ENCODE measurements at regions not wholly inside any gene's neighbourhood (a gene's known extent, or its start where the extent isn't known, plus 50 kb on each side); places are given as distances from the start of the nearest gene placed in this dataset.
"Not testable (repeated sequence)": the region's sequence is repeated elsewhere in the genome, so short reads cannot be mapped to it uniquely, and the experiment has no call there.

DNA sequence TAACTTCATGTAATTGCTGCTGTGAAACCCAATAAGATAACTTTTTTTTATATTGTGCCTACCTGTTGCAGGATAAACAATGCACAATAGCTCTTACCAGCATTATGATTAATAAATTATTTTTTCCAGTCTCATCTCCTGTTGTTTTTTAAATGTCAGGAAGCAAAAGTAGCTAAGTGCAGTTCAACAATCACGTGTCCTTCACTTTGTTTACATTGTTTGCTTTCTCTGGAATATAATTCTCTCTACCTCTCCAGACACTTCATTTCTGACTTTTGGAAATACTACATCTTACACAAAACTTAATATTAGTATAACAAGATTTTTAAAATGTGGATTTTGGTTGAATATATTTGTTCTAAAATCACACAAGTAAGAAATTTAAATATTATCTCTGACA is 1359.4 kb downstream of the SLITRK1 start:
- TF ChIP-seq, protein P1, sequence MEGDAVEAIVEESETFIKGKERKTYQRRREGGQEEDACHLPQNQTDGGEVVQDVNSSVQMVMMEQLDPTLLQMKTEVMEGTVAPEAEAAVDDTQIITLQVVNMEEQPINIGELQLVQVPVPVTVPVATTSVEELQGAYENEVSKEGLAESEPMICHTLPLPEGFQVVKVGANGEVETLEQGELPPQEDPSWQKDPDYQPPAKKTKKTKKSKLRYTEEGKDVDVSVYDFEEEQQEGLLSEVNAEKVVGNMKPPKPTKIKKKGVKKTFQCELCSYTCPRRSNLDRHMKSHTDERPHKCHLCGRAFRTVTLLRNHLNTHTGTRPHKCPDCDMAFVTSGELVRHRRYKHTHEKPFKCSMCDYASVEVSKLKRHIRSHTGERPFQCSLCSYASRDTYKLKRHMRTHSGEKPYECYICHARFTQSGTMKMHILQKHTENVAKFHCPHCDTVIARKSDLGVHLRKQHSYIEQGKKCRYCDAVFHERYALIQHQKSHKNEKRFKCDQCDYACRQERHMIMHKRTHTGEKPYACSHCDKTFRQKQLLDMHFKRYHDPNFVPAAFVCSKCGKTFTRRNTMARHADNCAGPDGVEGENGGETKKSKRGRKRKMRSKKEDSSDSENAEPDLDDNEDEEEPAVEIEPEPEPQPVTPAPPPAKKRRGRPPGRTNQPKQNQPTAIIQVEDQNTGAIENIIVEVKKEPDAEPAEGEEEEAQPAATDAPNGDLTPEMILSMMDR (IDR thresholded peaks at IDR 0.05; ENCODE audit: insufficient read depth, low read length, poor library complexity, severe bottlenecking): no peak
- Histone ChIP-seq H3K27me3 (ENCODE audit: control insufficient read depth, insufficient read depth, low read length) (no peaks in the 10 kb centered on the region), H3K36me3 (ENCODE audit: control insufficient read depth, insufficient read depth, low read length) (no peaks in the 10 kb centered on the region), H3K4me3 (ENCODE audit: low read depth, low read length) (no peak overlapping the region)
- DNase-seq (ENCODE audit: low read depth): no peak

DNA sequence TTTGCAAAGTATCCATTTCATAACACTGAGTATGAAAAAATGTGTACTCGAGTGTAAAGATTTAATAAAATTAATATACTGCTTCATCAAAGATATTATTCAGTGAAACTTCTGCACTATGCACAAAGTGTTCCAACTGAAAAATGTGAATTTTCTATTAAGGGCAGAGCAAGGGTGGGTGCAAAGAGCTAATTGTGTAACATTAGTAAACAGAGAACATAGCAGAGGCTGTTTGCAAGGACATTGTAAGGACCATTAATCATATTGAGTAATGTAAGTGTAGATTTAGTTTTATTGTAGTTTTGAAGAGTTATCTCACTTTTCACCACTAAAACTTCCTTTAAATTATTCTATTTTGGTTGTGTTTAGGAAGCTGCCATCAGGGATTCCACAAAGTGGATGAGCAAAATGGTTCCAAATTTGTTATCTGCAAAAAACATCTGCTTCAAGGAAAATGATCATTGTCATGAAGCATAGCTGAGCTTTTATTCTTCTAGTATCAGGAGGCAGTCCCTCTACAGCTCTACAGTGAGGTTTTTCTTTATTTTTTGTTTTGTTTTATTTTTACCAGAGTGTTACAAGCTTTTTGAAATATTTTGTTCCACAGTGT is 1375.4 kb downstream of the SLITRK1 start:
- Histone ChIP-seq H3K4me3 (ENCODE audit: low read depth, low read length) (no peak overlapping the region), H3K36me3 (ENCODE audit: control insufficient read depth, insufficient read depth, low read length) (no peaks in the 10 kb centered on the region), H3K27me3 (ENCODE audit: control insufficient read depth, insufficient read depth, low read length) (no peaks in the 10 kb centered on the region)
- TF ChIP-seq, protein P1 (IDR thresholded peaks at IDR 0.05; ENCODE audit: insufficient read depth, low read length, poor library complexity, severe bottlenecking): no peak
- DNase-seq (ENCODE audit: low read depth): no peak

DNA sequence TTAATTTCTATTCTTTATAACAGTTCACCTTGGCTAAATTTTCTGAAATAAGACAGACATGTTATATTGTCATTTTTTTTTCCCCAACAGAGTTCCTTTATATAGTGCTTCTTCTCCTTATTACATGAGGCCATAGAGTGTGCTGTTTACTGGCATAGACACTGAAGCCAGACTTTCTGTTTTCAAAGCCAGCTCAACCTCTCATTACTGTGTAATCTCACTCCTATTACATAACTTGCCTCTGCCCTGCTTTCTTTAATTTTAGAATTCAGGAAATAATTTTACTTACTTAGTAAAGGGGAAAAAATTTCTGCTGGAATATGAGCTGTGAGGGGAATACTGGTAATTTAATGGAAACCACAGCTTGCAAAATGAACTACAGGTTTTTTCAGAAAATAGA is 1380.4 kb downstream of the SLITRK1 start:
- H3K27me3 ChIP-seq (ENCODE audit: control insufficient read depth, insufficient read depth, low read length): no peaks in the 10 kb centered on the region
- no peak for DNase-seq (ENCODE audit: low read depth)
- TF ChIP-seq, protein P1 (IDR thresholded peaks at IDR 0.05; ENCODE audit: insufficient read depth, low read length, poor library complexity, severe bottlenecking): no peak
- H3K4me3 ChIP-seq (ENCODE audit: low read depth, low read length): no peak overlapping the region
- no peaks in the 10 kb centered on the region for H3K36me3 ChIP-seq (ENCODE audit: control insufficient read depth, insufficient read depth, low read length)

DNA sequence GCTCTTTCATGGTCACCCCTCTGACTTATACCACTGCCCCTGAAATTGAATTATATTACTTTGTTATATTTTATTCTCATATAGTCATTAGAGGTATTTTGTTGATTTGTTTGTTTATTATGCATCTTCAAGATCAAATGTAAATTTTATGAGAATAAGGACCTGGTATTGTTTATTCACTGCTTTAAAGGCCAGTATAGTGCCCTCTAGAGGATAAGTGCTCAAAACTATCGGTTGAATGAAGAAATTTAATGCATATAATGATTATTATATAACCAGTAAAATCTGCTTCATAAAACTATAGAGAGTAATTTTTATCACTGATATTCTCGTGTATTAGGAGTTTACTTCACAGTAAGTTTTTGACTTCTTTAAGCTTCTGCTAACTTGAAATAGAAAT is 1401.9 kb downstream of the SLITRK1 start:
- TF ChIP-seq, protein P1 (IDR thresholded peaks at IDR 0.05; ENCODE audit: insufficient read depth, low read length, poor library complexity, severe bottlenecking): peak; percentile 34
- no peak overlapping the region for H3K4me3 ChIP-seq (ENCODE audit: low read depth, low read length)
- no peaks in the 10 kb centered on the region for H3K27me3 ChIP-seq (ENCODE audit: control insufficient read depth, insufficient read depth, low read length)
- H3K36me3 ChIP-seq (ENCODE audit: control insufficient read depth, insufficient read depth, low read length): no peaks in the 10 kb centered on the region
- DNase-seq (ENCODE audit: low read depth): no peak

DNA sequence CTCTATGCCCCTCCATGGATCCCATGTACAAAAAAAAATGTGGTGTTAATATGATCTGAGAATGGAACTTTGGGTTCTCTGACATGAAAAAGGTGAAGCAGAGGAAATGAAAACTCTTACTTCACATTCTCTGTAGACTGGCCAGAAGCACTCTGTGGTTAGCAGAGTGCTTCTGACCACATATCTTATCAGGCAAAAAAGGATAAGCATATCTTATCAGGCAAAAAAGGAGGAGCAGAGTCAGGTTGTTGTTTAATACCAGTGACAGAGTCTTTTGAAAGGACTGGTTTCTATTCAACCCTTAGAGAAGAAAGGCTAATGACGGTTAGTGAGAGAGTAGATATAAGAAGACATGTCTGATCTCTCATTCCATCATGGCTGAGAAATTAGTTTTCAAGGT is 1404.8 kb downstream of the SLITRK1 start:
- DNase-seq (ENCODE audit: low read depth): no peak
- TF ChIP-seq, protein P1 (IDR thresholded peaks at IDR 0.05; ENCODE audit: insufficient read depth, low read length, poor library complexity, severe bottlenecking): no peak
- no peaks in the 10 kb centered on the region for H3K27me3 ChIP-seq (ENCODE audit: control insufficient read depth, insufficient read depth, low read length)
- H3K36me3 ChIP-seq (ENCODE audit: control insufficient read depth, insufficient read depth, low read length): no peaks in the 10 kb centered on the region
- no peak overlapping the region for H3K4me3 ChIP-seq (ENCODE audit: low read depth, low read length)

DNA sequence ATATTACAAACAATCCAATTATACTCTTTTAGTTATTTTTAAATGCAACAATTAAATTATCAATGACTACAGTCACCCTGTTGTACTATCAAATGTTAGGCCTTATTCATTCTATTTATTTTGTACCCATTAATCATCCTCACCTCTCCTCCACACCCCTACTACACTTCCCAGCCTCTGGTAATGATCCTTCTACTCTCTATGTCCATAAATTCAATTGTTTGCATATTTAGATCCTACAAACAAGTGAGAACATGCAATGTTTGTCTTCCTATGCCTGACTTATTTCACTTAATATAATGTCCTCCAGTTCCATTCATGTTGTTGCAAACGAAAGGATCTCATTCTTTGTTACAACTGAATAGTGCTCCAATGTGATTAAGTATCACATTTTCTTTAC is 1414.6 kb downstream of the SLITRK1 start:
- Histone ChIP-seq H3K4me3 (ENCODE audit: low read depth, low read length) (no peak overlapping the region), H3K27me3 (ENCODE audit: control insufficient read depth, insufficient read depth, low read length) (no peaks in the 10 kb centered on the region), H3K36me3 (ENCODE audit: control insufficient read depth, insufficient read depth, low read length) (no peaks in the 10 kb centered on the region)
- TF ChIP-seq, protein P1 (IDR thresholded peaks at IDR 0.05; ENCODE audit: insufficient read depth, low read length, poor library complexity, severe bottlenecking): no peak
- DNase-seq (ENCODE audit: low read depth): no peak

DNA sequence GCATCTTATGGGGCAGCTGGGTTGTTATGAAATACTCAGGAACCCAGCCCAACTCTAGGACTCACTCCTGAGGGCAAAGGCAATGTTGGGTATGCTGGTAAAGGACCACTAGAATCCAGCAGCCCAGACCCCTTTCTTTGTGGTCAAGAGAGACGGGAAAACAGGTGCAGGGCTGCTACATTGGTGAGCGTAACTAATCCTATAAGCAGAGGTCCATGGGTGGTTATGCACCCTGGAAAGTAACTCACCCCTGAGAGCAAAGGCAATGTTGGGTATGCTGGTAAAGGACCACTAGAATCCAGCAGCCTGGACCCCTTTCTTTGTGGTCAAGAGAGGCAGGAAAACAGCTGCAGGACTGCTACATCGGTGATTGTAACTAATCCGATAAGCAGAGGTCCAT is 1422.7 kb downstream of the SLITRK1 start:
- not testable (repeated sequence) for H3K36me3 ChIP-seq (ENCODE audit: control insufficient read depth, insufficient read depth, low read length); H3K4me3 ChIP-seq (ENCODE audit: low read depth, low read length); DNase-seq (ENCODE audit: low read depth); H3K27me3 ChIP-seq (ENCODE audit: control insufficient read depth, insufficient read depth, low read length)
